ENCODE measurements at regions not wholly inside any gene's neighbourhood (a gene's known extent, or its start where the extent isn't known, plus 50 kb on each side); places are given as distances from the start of the nearest gene placed in this dataset.
"Not testable (repeated sequence)": the region's sequence is repeated elsewhere in the genome, so short reads cannot be mapped to it uniquely, and the experiment has no call there.

- no peaks in the 10 kb centered on the region for H3K4me1 ChIP-seq (ENCODE audit: insufficient read depth, low read length)
- intact Hi-C loops (cut with DNase I, micrococcal nuclease), result no loop called here
- no peaks in the 10 kb centered on the region for H3K36me3 Mint-ChIP-seq (ENCODE audit: low read depth)
- ChIA-PET POLR2A (no interaction called here), CTCF (no interaction called here)
- H3K4me3 ChIP-seq (ENCODE audit: low read length), result no peak overlapping the region
- no peak for ATAC-seq (ENCODE audit: poor library complexity)
- no peaks in the 10 kb centered on the region for H3K9me3 ChIP-seq (ENCODE audit: control insufficient read depth in 1 of 2, insufficient read depth in 1 of 2, low read length in 2 of 2)
- H3K27ac Mint-ChIP-seq, result no peak overlapping the region
- TF ChIP-seq CTCF (IDR thresholded peaks at IDR 0.05), result no peak
- H3K27me3 Mint-ChIP-seq, result no peaks in the 10 kb centered on the region
- H3K36me3 ChIP-seq (ENCODE audit: insufficient read depth, low read length), result no peaks in the 10 kb centered on the region
- no peaks in the 10 kb centered on the region for H3K4me1 Mint-ChIP-seq (ENCODE audit: low read depth)
- H3K9me3 Mint-ChIP-seq, result peaks cover 1% of the 10 kb centered on the region
- H3K27me3 ChIP-seq (ENCODE audit: control insufficient read depth in 1 of 2, insufficient read depth in 2 of 2, low read length in 2 of 2), result no peaks in the 10 kb centered on the region
- H3K4me3 Mint-ChIP-seq, result no peak overlapping the region
- H3K27ac ChIP-seq (ENCODE audit: low read depth in 1 of 2, low read length in 2 of 2), result no peak overlapping the region
- DNase-seq, result no peak
Observed at GRCh38 chr2:136693966-136694365, 71.4 kb upstream of the THSD7B start.

GRCh38 chr2:136680079-136680478 lies 85.3 kb upstream of the THSD7B start:
- ATAC-seq (ENCODE audit: poor library complexity); intact Hi-C loops (cut with DNase I, micrococcal nuclease); POLR2A ChIA-PET; H3K9me3 ChIP-seq (ENCODE audit: control insufficient read depth in 1 of 2, insufficient read depth in 1 of 2, low read length in 2 of 2); H3K4me1 Mint-ChIP-seq (ENCODE audit: low read depth); H3K27me3 ChIP-seq (ENCODE audit: control insufficient read depth in 1 of 2, insufficient read depth in 2 of 2, low read length in 2 of 2); H3K36me3 ChIP-seq (ENCODE audit: insufficient read depth, low read length); DNase-seq; H3K4me3 Mint-ChIP-seq; H3K27ac Mint-ChIP-seq; H3K27ac ChIP-seq (ENCODE audit: low read depth in 1 of 2, low read length in 2 of 2); H3K4me3 ChIP-seq (ENCODE audit: low read length); H3K4me1 ChIP-seq (ENCODE audit: insufficient read depth, low read length); H3K9me3 Mint-ChIP-seq; CTCF ChIA-PET; H3K36me3 Mint-ChIP-seq (ENCODE audit: low read depth): not testable (repeated sequence)
- peaks cover 26% of the 10 kb centered on the region for H3K27me3 Mint-ChIP-seq

GRCh38 chr2:136665736-136666135 lies 99.6 kb upstream of the THSD7B start:
- Mint-ChIP-seq H3K27me3 (peaks cover 13% of the 10 kb centered on the region), H3K4me3 (no peak overlapping the region), H3K9me3 (no peaks in the 10 kb centered on the region), H3K27ac (no peak overlapping the region), H3K4me1 (ENCODE audit: low read depth) (no peaks in the 10 kb centered on the region), H3K36me3 (ENCODE audit: low read depth) (no peaks in the 10 kb centered on the region)
- intact Hi-C loops (cut with DNase I, micrococcal nuclease), result loop anchor here (5.0 to 10.0 kb wide), 2 partner anchors 751 to 753 kb away; no protein-coding TSS in a partner anchor
- ChIA-PET POLR2A (interaction anchor here (0.8 kb wide), 1 partner anchor 25 kb away, joined by 3 read pairs; no protein-coding TSS in a partner anchor), CTCF (no interaction called here)
- H3K4me1 ChIP-seq (ENCODE audit: insufficient read depth, low read length), result no peaks in the 10 kb centered on the region
- ATAC-seq (ENCODE audit: poor library complexity) (no peak), DNase-seq (no peak)
- no peaks in the 10 kb centered on the region for H3K27me3 ChIP-seq (ENCODE audit: control insufficient read depth in 1 of 2, insufficient read depth in 2 of 2, low read length in 2 of 2)
- no peak overlapping the region for H3K27ac ChIP-seq (ENCODE audit: low read depth in 1 of 2, low read length in 2 of 2)
- H3K36me3 ChIP-seq (ENCODE audit: insufficient read depth, low read length), result no peaks in the 10 kb centered on the region
- H3K9me3 ChIP-seq (ENCODE audit: control insufficient read depth in 1 of 2, insufficient read depth in 1 of 2, low read length in 2 of 2), result no peaks in the 10 kb centered on the region
- TF ChIP-seq CTCF (IDR thresholded peaks at IDR 0.05), result no peak
- no peak overlapping the region for H3K4me3 ChIP-seq (ENCODE audit: low read length)

GRCh38 chr2:136664713-136665405 lies 100.5 kb upstream of the THSD7B start:
- peaks cover 9% of the 10 kb centered on the region for H3K27me3 Mint-ChIP-seq

More at GRCh38 chr2:136664713-136665405, 100.5 kb upstream of the THSD7B start:
- no peak for TF ChIP-seq CTCF (IDR thresholded peaks at IDR 0.05)
- no peak overlapping the region for H3K4me3 ChIP-seq (ENCODE audit: low read length)
- no peaks in the 10 kb centered on the region for H3K4me1 ChIP-seq (ENCODE audit: insufficient read depth, low read length)
- no peaks in the 10 kb centered on the region for H3K9me3 ChIP-seq (ENCODE audit: control insufficient read depth in 1 of 2, insufficient read depth in 1 of 2, low read length in 2 of 2)
- Mint-ChIP-seq H3K4me3 (no peak overlapping the region), H3K36me3 (ENCODE audit: low read depth) (no peaks in the 10 kb centered on the region), H3K9me3 (no peaks in the 10 kb centered on the region), H3K4me1 (ENCODE audit: low read depth) (no peaks in the 10 kb centered on the region), H3K27ac (no peak overlapping the region)
- ChIA-PET POLR2A (interaction anchor here (0.8 kb wide), 1 partner anchor 24 kb away, joined by 3 read pairs; no protein-coding TSS in a partner anchor), CTCF (interaction anchor here (0.6 kb wide), 1 partner anchor 977 kb away, joined by 3 read pairs; no protein-coding TSS in a partner anchor)
- no peaks in the 10 kb centered on the region for H3K27me3 ChIP-seq (ENCODE audit: control insufficient read depth in 1 of 2, insufficient read depth in 2 of 2, low read length in 2 of 2)
- ATAC-seq (ENCODE audit: poor library complexity) (no peak), DNase-seq (no peak)
- H3K27ac ChIP-seq (ENCODE audit: low read depth in 1 of 2, low read length in 2 of 2), result no peak overlapping the region
- no peaks in the 10 kb centered on the region for H3K36me3 ChIP-seq (ENCODE audit: insufficient read depth, low read length)
- intact Hi-C loops (cut with DNase I, micrococcal nuclease), result loop anchor here (5.0 to 10.0 kb wide), 2 partner anchors 750 to 753 kb away; no protein-coding TSS in a partner anchor
